ENCODE measurements at regions not wholly inside any gene's neighbourhood (a gene's known extent, or its start where the extent isn't known, plus 50 kb on each side); places are given as distances from the start of the nearest gene placed in this dataset.

- no peak for TF ChIP-seq CTCF (IDR thresholded peaks at IDR 0.05)
- Histone ChIP-seq H3K9me3 (no peaks in the 10 kb centered on the region), H3K4me3 (no peak overlapping the region), H3K27me3 (no peaks in the 10 kb centered on the region), H3K27ac (no peak overlapping the region), H3K4me1 (no peaks in the 10 kb centered on the region), H3K36me3 (no peaks in the 10 kb centered on the region)
- DNase-seq (ENCODE audit: low spot score in 2 of 2): no peak
- intact Hi-C loops (cut with DNase I): no loop called here
These were observed 324.9 kb downstream of the CCDC85A start for GRCh38 chr2:56508662-56509061.

- DNase-seq (ENCODE audit: low spot score in 2 of 2): no peak
- Histone ChIP-seq H3K27me3 (no peaks in the 10 kb centered on the region), H3K4me1 (no peaks in the 10 kb centered on the region), H3K36me3 (no peaks in the 10 kb centered on the region), H3K4me3 (no peak overlapping the region), H3K27ac (no peak overlapping the region), H3K9me3 (no peaks in the 10 kb centered on the region)
- intact Hi-C loops (cut with DNase I): no loop called here
- no peak for TF ChIP-seq CTCF (IDR thresholded peaks at IDR 0.05)
These were observed 326.8 kb downstream of the CCDC85A start for GRCh38 chr2:56510610-56511009.

- Histone ChIP-seq H3K9me3 (no peaks in the 10 kb centered on the region), H3K27ac (no peak overlapping the region), H3K36me3 (no peaks in the 10 kb centered on the region), H3K4me3 (no peak overlapping the region), H3K27me3 (no peaks in the 10 kb centered on the region), H3K4me1 (no peaks in the 10 kb centered on the region)
- intact Hi-C loops (cut with DNase I): no loop called here
- no peak for DNase-seq (ENCODE audit: low spot score in 2 of 2)
- no peak for TF ChIP-seq CTCF (IDR thresholded peaks at IDR 0.05)
These were observed 331.6 kb downstream of the CCDC85A start for GRCh38 chr2:56515399-56515798.

- TF ChIP-seq CTCF (IDR thresholded peaks at IDR 0.05): no peak
- intact Hi-C loops (cut with DNase I): loop anchor here (10.0 kb wide), 1 partner anchor 335 kb away; the partner anchor contains the start of gene CCDC85A
- no peaks in the 10 kb centered on the region for H3K36me3 ChIP-seq
These were observed 336.0 kb downstream of the CCDC85A start for GRCh38 chr2:56519806-56520205.

GRCh38 chr2:56522605-56523089 is 338.9 kb downstream of the CCDC85A start:
- Histone ChIP-seq H3K4me1 (peaks cover 0 to 4% of the 10 kb centered on the region in 2 donors), H3K36me3 (no peaks in the 10 kb centered on the region), H3K27ac (peak overlapping the region in 1 of 2 donors; percentile 23), H3K4me3 (no peak overlapping the region), H3K9me3 (no peaks in the 10 kb centered on the region), H3K27me3 (no peaks in the 10 kb centered on the region)
- intact Hi-C loops (cut with DNase I): loop anchor here (10.0 kb wide), 1 partner anchor 338 kb away; the partner anchor contains the start of gene CCDC85A
- TF ChIP-seq CTCF (IDR thresholded peaks at IDR 0.05): no peak
- no peak for DNase-seq (ENCODE audit: low spot score in 2 of 2)

More at GRCh38 chr2:56519806-56520205, 336.0 kb downstream of the CCDC85A start:
- no peak overlapping the region for H3K27ac ChIP-seq
- no peaks in the 10 kb centered on the region for H3K9me3 ChIP-seq
- no peaks in the 10 kb centered on the region for H3K27me3 ChIP-seq
- peaks cover 0 to 4% of the 10 kb centered on the region in 2 donors for H3K4me1 ChIP-seq
- no peak for DNase-seq (ENCODE audit: low spot score in 2 of 2)
- H3K4me3 ChIP-seq: no peak overlapping the region

- Histone ChIP-seq H3K27me3 (no peaks in the 10 kb centered on the region), H3K4me1 (peaks cover 0 to 4% of the 10 kb centered on the region in 2 donors), H3K27ac (no peak overlapping the region), H3K36me3 (no peaks in the 10 kb centered on the region), H3K9me3 (no peaks in the 10 kb centered on the region), H3K4me3 (no peak overlapping the region)
- DNase-seq (ENCODE audit: low spot score in 2 of 2): no peak
- intact Hi-C loops (cut with DNase I): loop anchor here (10.0 kb wide), 1 partner anchor 339 kb away; the partner anchor contains the start of gene CCDC85A
- TF ChIP-seq CTCF (IDR thresholded peaks at IDR 0.05): no peak
These were observed 340.0 kb downstream of the CCDC85A start for GRCh38 chr2:56523816-56524215.
